ENCODE measurements at regions not wholly inside any gene's neighbourhood (a gene's known extent, or its start where the extent isn't known, plus 50 kb on each side); places are given as distances from the start of the nearest gene placed in this dataset.

GRCh38 chr3:34020726-34021680 lies 222.6 kb downstream of the PDCD6IP start:
- TF ChIP-seq, protein P1, sequence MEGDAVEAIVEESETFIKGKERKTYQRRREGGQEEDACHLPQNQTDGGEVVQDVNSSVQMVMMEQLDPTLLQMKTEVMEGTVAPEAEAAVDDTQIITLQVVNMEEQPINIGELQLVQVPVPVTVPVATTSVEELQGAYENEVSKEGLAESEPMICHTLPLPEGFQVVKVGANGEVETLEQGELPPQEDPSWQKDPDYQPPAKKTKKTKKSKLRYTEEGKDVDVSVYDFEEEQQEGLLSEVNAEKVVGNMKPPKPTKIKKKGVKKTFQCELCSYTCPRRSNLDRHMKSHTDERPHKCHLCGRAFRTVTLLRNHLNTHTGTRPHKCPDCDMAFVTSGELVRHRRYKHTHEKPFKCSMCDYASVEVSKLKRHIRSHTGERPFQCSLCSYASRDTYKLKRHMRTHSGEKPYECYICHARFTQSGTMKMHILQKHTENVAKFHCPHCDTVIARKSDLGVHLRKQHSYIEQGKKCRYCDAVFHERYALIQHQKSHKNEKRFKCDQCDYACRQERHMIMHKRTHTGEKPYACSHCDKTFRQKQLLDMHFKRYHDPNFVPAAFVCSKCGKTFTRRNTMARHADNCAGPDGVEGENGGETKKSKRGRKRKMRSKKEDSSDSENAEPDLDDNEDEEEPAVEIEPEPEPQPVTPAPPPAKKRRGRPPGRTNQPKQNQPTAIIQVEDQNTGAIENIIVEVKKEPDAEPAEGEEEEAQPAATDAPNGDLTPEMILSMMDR (IDR thresholded peaks at IDR 0.05) = no peak
- no peak for TF ChIP-seq POLR2A (IDR thresholded peaks at IDR 0.05)

All from esophagus squamous epithelium (tissue), 4 donors.